Mesenchymal stem cell (in vitro differentiated cells and primary cell): ENCODE measurements at regions not wholly inside any gene's neighbourhood (a gene's known extent, or its start where the extent isn't known, plus 50 kb on each side); places are given as distances from the start of the nearest gene placed in this dataset.

Experiments used
- DNase-seq: peaks from one replicate; pipeline ENCODE4 v3.0.0-alpha.2; 2013
- H2AFZ ChIP-seq: one replicate; pipeline ENCODE4 v1.6.1; 2013; ENCODE audit warnings: low read depth, mild to moderate bottlenecking, control low read depth, inconsistent platforms, low read length, moderate library complexity
- H2AK5ac ChIP-seq: 2 replicates; pipeline ENCODE4 v1.6.1; 2013; ENCODE audit warnings: low read length, moderate library complexity, mild to moderate bottlenecking, inconsistent platforms; ENCODE audit not compliant: severe bottlenecking
- H2BK120ac ChIP-seq: one replicate; pipeline ENCODE4 v1.6.1; 2013; ENCODE audit warnings: low read depth, mild to moderate bottlenecking, inconsistent platforms, low read length, moderate library complexity
- H2BK12ac ChIP-seq, 2 experiments: one replicate each; pipeline ENCODE4 v1.6.1; 2013; ENCODE audit warnings: inconsistent platforms in 2 of 2, low read length in 2 of 2, mild to moderate bottlenecking in 2 of 2, moderate library complexity in 2 of 2, control low read depth in 1 of 2
- H2BK15ac ChIP-seq: one replicate; pipeline ENCODE4 v1.6.1; 2013; ENCODE audit warnings: mild to moderate bottlenecking, low read depth, inconsistent platforms; ENCODE audit not compliant: poor library complexity, severe bottlenecking
- H2BK5ac ChIP-seq: 2 replicates; pipeline ENCODE4 v1.6.1; 2013; ENCODE audit warnings: low read depth, mild to moderate bottlenecking, low read length, control low read depth, inconsistent platforms; ENCODE audit not compliant: poor library complexity, severe bottlenecking
- H3K14ac ChIP-seq, 2 experiments: one replicate each; pipeline ENCODE4 v1.6.1; 2013; ENCODE audit warnings: inconsistent platforms in 2 of 2, low read length in 2 of 2, control low read depth in 1 of 2, mild to moderate bottlenecking in 1 of 2, moderate library complexity in 1 of 2
- H3K18ac ChIP-seq, 2 experiments: one replicate each; pipeline ENCODE4 v1.6.1; 2013; ENCODE audit warnings: inconsistent platforms in 2 of 2, low read length in 2 of 2, control low read depth in 1 of 2, low read depth in 1 of 2, mild to moderate bottlenecking in 1 of 2
- H3K23ac ChIP-seq, 2 experiments: one replicate each; pipeline ENCODE4 v1.6.1; 2013; ENCODE audit warnings: inconsistent platforms in 2 of 2, low read length in 2 of 2, mild to moderate bottlenecking in 2 of 2, moderate library complexity in 2 of 2, control low read depth in 1 of 2
- H3K27ac ChIP-seq: 2 replicates; pipeline ENCODE4 v1.5.1; 2013; ENCODE audit warnings: mild to moderate bottlenecking, moderate library complexity, low read length, control low read depth, inconsistent platforms; ENCODE audit not compliant: poor library complexity, severe bottlenecking
- H3K27me3 ChIP-seq, 2 experiments: 2 replicates each; pipeline versions ENCODE4 v1.6.1 to v1.7.0; 2013; ENCODE audit warnings: low read length in 2 of 2, mild to moderate bottlenecking in 2 of 2, moderate library complexity in 2 of 2, control low read depth in 1 of 2, inconsistent platforms in 1 of 2; ENCODE audit not compliant: control insufficient read depth in 1 of 2, insufficient read depth in 1 of 2
- H3K36me3 ChIP-seq, 2 experiments: 2 replicates each; pipeline versions ENCODE4 v1.6.1 to v1.7.0; 2013; ENCODE audit warnings: low read length in 2 of 2, control low read depth in 1 of 2, inconsistent platforms in 1 of 2, low read depth in 1 of 2, mild to moderate bottlenecking in 1 of 2; ENCODE audit not compliant: insufficient read depth in 2 of 2, control insufficient read depth in 1 of 2
- H3K4ac ChIP-seq, 2 experiments: one replicate each; pipeline ENCODE4 v1.6.1; 2013; ENCODE audit warnings: inconsistent platforms in 2 of 2, low read length in 2 of 2, mild to moderate bottlenecking in 2 of 2, moderate library complexity in 2 of 2, control low read depth in 1 of 2, low read depth in 1 of 2
- H3K4me1 ChIP-seq: 2 replicates; pipeline ENCODE4 v1.6.1; 2013; ENCODE audit warnings: low read depth, low read length, control low read depth; ENCODE audit not compliant: control insufficient read depth, insufficient read depth
- H3K4me2 ChIP-seq: 2 replicates; pipeline ENCODE4 v1.6.1; 2013; ENCODE audit warnings: low read length, mild to moderate bottlenecking, inconsistent platforms; ENCODE audit not compliant: poor library complexity, severe bottlenecking
- H3K4me3 ChIP-seq, 2 experiments: 2 replicates each; pipeline versions ENCODE4 v1.5.1 to v1.7.0; 2013; ENCODE audit warnings: low read length in 2 of 2, mild to moderate bottlenecking in 2 of 2, control low read depth in 1 of 2, low read depth in 1 of 2; ENCODE audit not compliant: insufficient read depth in 1 of 2
- H3K79me1 ChIP-seq: replicated peaks from 2 replicates; pipeline ENCODE4 v1.6.1; 2013; ENCODE audit warnings: mild to moderate bottlenecking, control low read depth, low read length, inconsistent platforms; ENCODE audit not compliant: poor library complexity, severe bottlenecking
- H3K9ac ChIP-seq: 2 replicates; pipeline ENCODE4 v1.7.0; 2013; ENCODE audit warnings: mild to moderate bottlenecking, low read length, moderate library complexity
- H3K9me3 ChIP-seq: 2 replicates; pipeline ENCODE4 v1.7.0; 2013; ENCODE audit warnings: mild to moderate bottlenecking, low read length; ENCODE audit not compliant: control insufficient read depth
- H4K8ac ChIP-seq: one replicate; pipeline ENCODE4 v1.6.1; 2013; ENCODE audit warnings: inconsistent platforms, mild to moderate bottlenecking, low read length, moderate library complexity
- H4K91ac ChIP-seq: one replicate; pipeline ENCODE4 v1.6.1; 2013; ENCODE audit warnings: mild to moderate bottlenecking, low read length, inconsistent platforms
- WGBS: methylation state at CpG from one replicate; pipeline ENCODE4 v1.1.7; 2013; ENCODE audit warnings: mixed read lengths; 5-methylcytosine and 5-hydroxymethylcytosine counted together

DNA sequence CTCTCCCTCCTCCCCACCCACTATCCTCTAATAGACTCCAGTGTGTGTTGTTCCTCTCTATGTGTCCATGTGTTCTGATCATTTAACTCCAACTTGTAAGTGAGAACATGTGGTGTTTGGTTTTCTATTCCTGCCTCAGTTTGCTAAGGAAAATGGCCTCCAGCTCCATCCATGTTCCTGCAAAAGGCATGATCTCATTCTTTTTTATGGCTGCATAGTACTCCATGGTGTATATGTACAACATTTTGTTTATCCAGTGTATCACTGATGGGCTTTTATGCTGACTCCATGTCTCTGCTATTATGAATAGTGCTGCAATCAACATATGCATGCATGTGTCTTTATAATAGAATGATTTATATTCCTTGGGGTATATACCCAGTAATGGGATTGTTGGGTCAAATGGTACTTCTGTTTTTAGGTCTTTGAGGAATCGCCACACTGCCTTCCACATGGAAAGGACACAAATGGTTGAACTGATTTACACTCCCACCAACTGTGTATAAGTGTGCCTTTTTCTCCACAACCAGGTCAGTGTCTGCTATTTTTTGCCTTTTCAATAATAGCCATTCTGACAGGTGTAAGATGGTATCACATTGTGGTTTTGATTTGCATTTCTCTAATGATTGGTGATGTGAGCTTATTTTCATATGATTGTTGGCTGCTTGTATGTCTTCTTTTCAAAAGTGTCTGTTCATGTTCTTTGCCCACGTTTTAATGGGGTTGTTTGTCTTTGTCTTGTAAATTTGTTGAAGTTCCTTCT is 96.5 kb upstream of the DAB2 start:
- Histone ChIP-seq H3K4me2 (no peak overlapping the region), H3K4me3 (no peak overlapping the region), H3K79me1 (no peaks in the 10 kb centered on the region), H3K14ac (no peak overlapping the region), H3K9me3 (no peaks in the 10 kb centered on the region), H2AK5ac (no peak overlapping the region), H2BK12ac (no peak overlapping the region), H3K27me3 (no peaks in the 10 kb centered on the region), H3K9ac (no peak overlapping the region), H2BK5ac (no peak overlapping the region), H3K18ac (no peak overlapping the region), H4K8ac (no peak overlapping the region), H2BK15ac (no peak overlapping the region), H3K4me1 (peaks cover 2% of the 10 kb centered on the region), H2BK120ac (no peak overlapping the region), H3K4ac (no peak overlapping the region), H3K36me3 (no peaks in the 10 kb centered on the region), H3K23ac (no peak overlapping the region), H3K27ac (no peak overlapping the region), H4K91ac (no peak overlapping the region), H2AFZ (no peak overlapping the region)
- DNase-seq = no peak
- WGBS = 98% methylated on average over 2 of the region's 2 CpGs

DNA sequence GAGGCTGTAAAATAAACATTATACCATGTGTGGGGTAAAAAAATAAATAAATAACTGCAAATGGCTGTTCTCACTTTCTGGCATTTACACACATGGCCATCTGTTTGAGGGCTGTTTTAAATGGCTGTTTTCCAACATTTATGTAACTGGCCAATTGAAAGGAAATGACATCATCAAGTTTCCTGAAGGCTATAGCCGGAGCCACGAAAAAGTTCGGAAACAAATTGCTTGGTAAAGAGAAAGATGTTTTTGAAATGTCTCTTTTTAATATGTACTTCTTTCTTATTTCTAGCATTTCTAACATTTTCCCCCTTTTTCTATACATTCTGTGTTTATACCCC is 95.4 kb upstream of the DAB2 start:
- no peaks in the 10 kb centered on the region for H3K9me3 ChIP-seq

DNA sequence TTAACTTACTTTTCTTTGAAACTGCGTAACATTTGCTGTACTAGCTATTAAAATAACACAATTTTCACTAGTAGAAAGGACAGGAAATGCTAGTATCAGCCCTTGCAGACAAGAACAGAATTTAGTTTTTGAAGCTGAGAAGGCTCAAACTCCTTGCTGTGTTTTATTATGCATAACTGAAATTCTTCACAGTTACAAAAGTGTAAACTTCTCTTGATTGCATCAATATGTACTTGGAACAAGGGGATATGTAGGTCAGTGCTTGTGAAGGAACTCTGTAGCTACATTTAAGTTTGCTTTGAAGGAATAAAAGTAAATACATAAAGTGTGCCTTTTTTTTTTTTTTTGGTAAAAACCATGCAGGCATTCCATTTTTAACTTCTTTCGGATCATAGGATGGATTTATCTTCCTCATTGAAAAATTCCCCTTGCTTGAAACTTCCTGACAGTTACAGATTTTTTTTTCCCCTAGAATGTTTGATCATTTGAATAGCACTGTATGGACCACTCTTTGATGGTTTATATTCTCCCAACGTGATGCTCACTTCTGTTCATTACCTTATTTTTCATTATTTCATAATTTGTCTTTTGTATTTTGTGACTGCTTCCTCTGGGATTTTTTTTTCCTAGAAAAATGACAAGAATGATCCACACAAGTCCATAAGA is 94.9 kb upstream of the DAB2 start:
- H2AK5ac ChIP-seq = no peak overlapping the region
- H3K27me3 ChIP-seq = no peaks in the 10 kb centered on the region
- peak overlapping the region; percentile 90 for H3K27ac ChIP-seq
- H3K9ac ChIP-seq = peak overlapping the region; percentile 64
- no peak overlapping the region for H3K18ac ChIP-seq
- H2BK120ac ChIP-seq = no peak overlapping the region
- H2AFZ ChIP-seq = no peak overlapping the region
- DNase-seq = peak; percentile 74
- no peak overlapping the region for H3K4me2 ChIP-seq
- H2BK15ac ChIP-seq = no peak overlapping the region
- H3K79me1 ChIP-seq = no peaks in the 10 kb centered on the region
- no peak overlapping the region for H3K23ac ChIP-seq
- H4K91ac ChIP-seq = no peak overlapping the region
- no peak overlapping the region for H3K4me3 ChIP-seq
- H3K9me3 ChIP-seq = no peaks in the 10 kb centered on the region
- H3K4me1 ChIP-seq = peaks cover 2% of the 10 kb centered on the region
- no peak overlapping the region for H3K14ac ChIP-seq
- H4K8ac ChIP-seq = no peak overlapping the region
- H2BK5ac ChIP-seq = no peak overlapping the region
- no peaks in the 10 kb centered on the region for H3K36me3 ChIP-seq
- WGBS = no CpG with 5 or more reads among the region's 3 CpGs
- no peak overlapping the region for H2BK12ac ChIP-seq
- no peak overlapping the region for H3K4ac ChIP-seq

More for the DNA sequence above, 95.4 kb upstream of the DAB2 start:
- Histone ChIP-seq H3K79me1 (no peaks in the 10 kb centered on the region), H3K4me2 (no peak overlapping the region), H3K23ac (no peak overlapping the region), H3K27ac (peak overlapping the region; percentile 90), H3K4me1 (peaks cover 2% of the 10 kb centered on the region), H2AK5ac (no peak overlapping the region), H2BK120ac (no peak overlapping the region), H3K14ac (no peak overlapping the region), H2BK5ac (no peak overlapping the region), H2BK12ac (no peak overlapping the region), H3K36me3 (no peaks in the 10 kb centered on the region), H4K91ac (no peak overlapping the region), H3K18ac (no peak overlapping the region), H3K27me3 (no peaks in the 10 kb centered on the region), H2BK15ac (no peak overlapping the region), H3K4me3 (peak overlapping the region in 1 of 2 experiments; percentile 43), H3K9ac (peak overlapping the region; percentile 64), H2AFZ (no peak overlapping the region), H3K4ac (no peak overlapping the region), H4K8ac (no peak overlapping the region)
- peak; percentile 92 for DNase-seq
- WGBS = 0% methylated on average over 2 of the region's 3 CpGs

DNA sequence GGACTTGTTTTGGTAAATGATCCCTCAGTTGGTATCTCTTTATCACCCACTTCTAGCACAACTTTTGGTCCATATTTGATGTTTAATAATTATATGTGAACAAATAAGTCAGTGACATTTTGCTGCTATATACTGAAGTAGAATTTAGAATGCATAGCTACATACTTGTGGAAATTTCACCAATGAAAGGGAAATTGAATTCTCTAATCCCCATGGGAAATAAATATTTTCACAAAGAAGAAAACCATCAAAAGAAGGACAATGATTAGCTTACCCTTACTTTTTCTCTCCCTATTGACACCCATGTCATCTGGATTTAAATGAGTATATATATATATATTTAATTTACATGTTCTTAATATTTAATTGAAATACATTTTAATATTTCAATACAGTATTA is 94.3 kb upstream of the DAB2 start:
- H3K14ac ChIP-seq = no peak overlapping the region
- no peak overlapping the region for H3K23ac ChIP-seq
- H4K8ac ChIP-seq = no peak overlapping the region
- DNase-seq = no peak
- no peaks in the 10 kb centered on the region for H3K9me3 ChIP-seq
- H3K27me3 ChIP-seq = no peaks in the 10 kb centered on the region
- H2BK5ac ChIP-seq = no peak overlapping the region
- H2BK120ac ChIP-seq = no peak overlapping the region
- no peaks in the 10 kb centered on the region for H3K79me1 ChIP-seq
- no peaks in the 10 kb centered on the region for H3K36me3 ChIP-seq
- no peak overlapping the region for H3K4ac ChIP-seq
- no peak overlapping the region for H4K91ac ChIP-seq
- H3K27ac ChIP-seq = peak overlapping the region; percentile 98
- no peak overlapping the region for H3K18ac ChIP-seq
- no peak overlapping the region for H2AFZ ChIP-seq
- no peak overlapping the region for H3K4me2 ChIP-seq
- H2AK5ac ChIP-seq = no peak overlapping the region
- H3K4me1 ChIP-seq = peaks cover 2% of the 10 kb centered on the region
- peak overlapping the region; percentile 71 for H3K9ac ChIP-seq
- no peak overlapping the region for H2BK12ac ChIP-seq
- no peak overlapping the region for H3K4me3 ChIP-seq
- H2BK15ac ChIP-seq = no peak overlapping the region
